Stimulated activated memory B cell treated with anti-CD40 and anti-IgM and Interleukin-4, amounts not matched to agents 10 μg/mL and 1 μg/mL and 100 μg/mL, for 72 hours (primary cell): ENCODE measurements at regions not wholly inside any gene's neighbourhood (a gene's known extent, or its start where the extent isn't known, plus 50 kb on each side); places are given as distances from the start of the nearest gene placed in this dataset.

Source experiments
- ATAC-seq: fragments of 150-1000 bp; cut with Tn5 transposase; 2 replicates; pipeline ENCODE4 v1.10.0; 2021
- H3K27ac Mint-ChIP-seq: one replicate; pipeline ENCODE4 v1.8.0; 2022; ENCODE audit warnings: mild to moderate bottlenecking, mixed read lengths
- H3K27me3 Mint-ChIP-seq: one replicate; pipeline ENCODE4 v1.8.0; 2022; ENCODE audit warnings: mixed read lengths
- H3K36me3 Mint-ChIP-seq: one replicate; pipeline ENCODE4 v1.8.0; 2022; ENCODE audit warnings: mixed read lengths
- H3K4me1 Mint-ChIP-seq: one replicate; pipeline ENCODE4 v1.8.0; 2022; ENCODE audit warnings: mixed read lengths
- H3K4me3 Mint-ChIP-seq: one replicate; pipeline ENCODE4 v1.8.0; 2022; ENCODE audit warnings: mild to moderate bottlenecking, moderate library complexity, mixed read lengths
- H3K9me3 Mint-ChIP-seq: one replicate; pipeline ENCODE4 v1.8.0; 2022; ENCODE audit warnings: mixed read lengths

- Mint-ChIP-seq H3K36me3 (no peaks in the 10 kb centered on the region), H3K27me3 (peaks cover 64% of the 10 kb centered on the region), H3K9me3 (no peaks in the 10 kb centered on the region), H3K4me3 (no peak overlapping the region), H3K4me1 (no peaks in the 10 kb centered on the region), H3K27ac (no peak overlapping the region)
- no peak for ATAC-seq
These were observed 153.5 kb upstream of the MLN start for GRCh38 chr6:33957131-33957891.

GRCh38 chr6:33956206-33956605, 152.4 kb upstream of the MLN start:
- H3K36me3 Mint-ChIP-seq = no peaks in the 10 kb centered on the region
- no peak for ATAC-seq
- H3K27ac Mint-ChIP-seq = no peak overlapping the region
- no peaks in the 10 kb centered on the region for H3K9me3 Mint-ChIP-seq
- H3K27me3 Mint-ChIP-seq = peaks cover 59% of the 10 kb centered on the region
- no peak overlapping the region for H3K4me3 Mint-ChIP-seq
- H3K4me1 Mint-ChIP-seq = no peaks in the 10 kb centered on the region

GRCh38 chr6:33955566-33955965, 151.8 kb upstream of the MLN start:
- Mint-ChIP-seq H3K4me3 (no peak overlapping the region), H3K27me3 (peaks cover 61% of the 10 kb centered on the region), H3K36me3 (no peaks in the 10 kb centered on the region), H3K27ac (no peak overlapping the region), H3K9me3 (no peaks in the 10 kb centered on the region), H3K4me1 (no peaks in the 10 kb centered on the region)
- ATAC-seq = no peak

DNA sequence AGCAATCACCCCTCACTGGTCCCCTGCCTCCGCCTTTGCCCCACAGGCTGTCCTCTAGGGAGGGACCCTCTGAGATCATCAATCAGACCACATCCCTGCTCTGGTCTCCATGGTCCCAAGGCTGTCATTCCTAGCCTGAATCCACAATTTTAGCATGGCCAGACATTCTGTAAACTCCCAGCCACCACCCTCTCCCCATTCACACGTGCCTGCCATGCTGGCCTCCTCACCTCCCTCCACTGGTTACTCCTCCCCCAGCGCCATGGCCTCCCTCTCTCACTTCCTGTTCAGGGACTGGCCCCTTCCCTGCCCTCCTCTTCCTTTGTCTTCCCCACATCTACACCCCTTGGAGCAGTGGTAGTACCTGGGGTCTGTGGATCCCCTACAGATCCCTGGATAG, 150.7 kb upstream of the MLN start:
- Mint-ChIP-seq H3K27me3 (peaks cover 72% of the 10 kb centered on the region), H3K36me3 (no peaks in the 10 kb centered on the region), H3K4me1 (no peaks in the 10 kb centered on the region), H3K4me3 (no peak overlapping the region), H3K9me3 (no peaks in the 10 kb centered on the region), H3K27ac (no peak overlapping the region)
- ATAC-seq = no peak

- peaks cover 74% of the 10 kb centered on the region for H3K27me3 Mint-ChIP-seq
- ATAC-seq = no peak
- H3K27ac Mint-ChIP-seq = no peak overlapping the region
- no peak overlapping the region for H3K4me3 Mint-ChIP-seq
- H3K36me3 Mint-ChIP-seq = no peaks in the 10 kb centered on the region
- H3K9me3 Mint-ChIP-seq = no peaks in the 10 kb centered on the region
- no peaks in the 10 kb centered on the region for H3K4me1 Mint-ChIP-seq
These were observed 149.4 kb upstream of the MLN start for GRCh38 chr6:33953171-33953570.

DNA sequence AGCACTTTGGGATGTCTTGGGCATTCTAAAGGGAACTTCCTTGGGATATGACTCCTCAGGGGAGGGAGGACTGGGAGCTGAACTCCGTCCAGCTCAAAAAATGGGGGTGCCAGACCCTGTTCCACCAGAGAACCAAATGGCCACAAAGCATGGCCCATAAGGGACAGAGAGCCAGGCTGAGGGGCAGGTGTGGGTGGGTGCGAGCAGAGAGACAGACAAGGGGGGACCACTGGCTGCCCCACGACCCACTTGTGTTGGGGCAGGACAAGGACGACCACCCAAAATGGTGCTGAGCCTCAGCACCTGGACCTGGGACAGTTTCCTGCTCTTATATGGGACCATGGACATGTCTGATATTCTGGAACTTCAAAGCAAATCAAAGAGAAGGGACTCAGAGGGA, 148.2 kb upstream of the MLN start:
- no peaks in the 10 kb centered on the region for H3K36me3 Mint-ChIP-seq
- ATAC-seq = no peak
- no peak overlapping the region for H3K4me3 Mint-ChIP-seq
- no peak overlapping the region for H3K27ac Mint-ChIP-seq
- no peaks in the 10 kb centered on the region for H3K9me3 Mint-ChIP-seq
- H3K27me3 Mint-ChIP-seq = peaks cover 64% of the 10 kb centered on the region
- H3K4me1 Mint-ChIP-seq = no peaks in the 10 kb centered on the region

- no peak for ATAC-seq
- no peaks in the 10 kb centered on the region for H3K4me1 Mint-ChIP-seq
- H3K27ac Mint-ChIP-seq = no peak overlapping the region
- no peaks in the 10 kb centered on the region for H3K36me3 Mint-ChIP-seq
- peaks cover 56% of the 10 kb centered on the region for H3K27me3 Mint-ChIP-seq
- no peak overlapping the region for H3K4me3 Mint-ChIP-seq
- no peaks in the 10 kb centered on the region for H3K9me3 Mint-ChIP-seq
These were observed 147.4 kb upstream of the MLN start for GRCh38 chr6:33950891-33951889.

DNA sequence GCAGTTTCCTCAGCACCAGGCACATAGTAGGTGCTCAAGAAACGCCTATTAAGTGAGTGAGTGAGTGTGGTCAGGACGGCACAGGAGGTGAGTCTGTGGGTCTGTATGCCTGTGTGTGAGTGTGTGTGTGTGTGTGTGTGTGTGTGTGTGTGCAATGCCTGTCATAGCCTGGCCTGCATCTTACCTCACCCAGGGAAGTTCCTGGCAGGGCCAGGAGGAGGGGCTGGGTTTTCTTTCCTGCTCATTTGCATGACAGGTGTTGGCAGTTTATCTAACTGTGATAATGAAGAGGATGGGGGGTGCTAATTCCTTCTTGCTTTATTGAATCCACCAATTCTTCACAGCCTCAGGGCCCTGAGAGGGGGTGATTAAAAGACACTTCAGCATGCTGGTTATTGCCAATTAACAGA, 146.7 kb upstream of the MLN start:
- H3K4me3 Mint-ChIP-seq = no peak overlapping the region
- no peaks in the 10 kb centered on the region for H3K4me1 Mint-ChIP-seq
- ATAC-seq = no peak
- no peak overlapping the region for H3K27ac Mint-ChIP-seq
- no peaks in the 10 kb centered on the region for H3K36me3 Mint-ChIP-seq
- peaks cover 49% of the 10 kb centered on the region for H3K27me3 Mint-ChIP-seq
- H3K9me3 Mint-ChIP-seq = no peaks in the 10 kb centered on the region

- H3K9me3 Mint-ChIP-seq = no peaks in the 10 kb centered on the region
- H3K4me1 Mint-ChIP-seq = no peaks in the 10 kb centered on the region
- no peak overlapping the region for H3K4me3 Mint-ChIP-seq
- no peak for ATAC-seq
- H3K36me3 Mint-ChIP-seq = no peaks in the 10 kb centered on the region
- no peak overlapping the region for H3K27ac Mint-ChIP-seq
- peaks cover 48% of the 10 kb centered on the region for H3K27me3 Mint-ChIP-seq
These were observed 146.2 kb upstream of the MLN start for GRCh38 chr6:33949877-33950435.

GRCh38 chr6:33949111-33949510, 145.3 kb upstream of the MLN start:
- H3K9me3 Mint-ChIP-seq = no peaks in the 10 kb centered on the region
- H3K36me3 Mint-ChIP-seq = no peaks in the 10 kb centered on the region
- no peak overlapping the region for H3K27ac Mint-ChIP-seq
- no peak overlapping the region for H3K4me3 Mint-ChIP-seq
- H3K27me3 Mint-ChIP-seq = peaks cover 49% of the 10 kb centered on the region
- no peaks in the 10 kb centered on the region for H3K4me1 Mint-ChIP-seq
- no peak for ATAC-seq

GRCh38 chr6:33947916-33948594, 144.3 kb upstream of the MLN start:
- H3K4me1 Mint-ChIP-seq = no peaks in the 10 kb centered on the region
- H3K36me3 Mint-ChIP-seq = no peaks in the 10 kb centered on the region
- H3K9me3 Mint-ChIP-seq = no peaks in the 10 kb centered on the region
- no peak overlapping the region for H3K27ac Mint-ChIP-seq
- peaks cover 40% of the 10 kb centered on the region for H3K27me3 Mint-ChIP-seq
- no peak for ATAC-seq
- no peak overlapping the region for H3K4me3 Mint-ChIP-seq

- H3K36me3 Mint-ChIP-seq = no peaks in the 10 kb centered on the region
- H3K27ac Mint-ChIP-seq = no peak overlapping the region
- no peaks in the 10 kb centered on the region for H3K9me3 Mint-ChIP-seq
- no peaks in the 10 kb centered on the region for H3K4me1 Mint-ChIP-seq
- H3K27me3 Mint-ChIP-seq = peaks cover 40% of the 10 kb centered on the region
- H3K4me3 Mint-ChIP-seq = no peak overlapping the region
- no peak for ATAC-seq
These were observed 143.2 kb upstream of the MLN start for GRCh38 chr6:33947047-33947446.

- Mint-ChIP-seq H3K27me3 (peaks cover 49% of the 10 kb centered on the region), H3K27ac (no peak overlapping the region), H3K9me3 (no peaks in the 10 kb centered on the region), H3K4me3 (no peak overlapping the region), H3K4me1 (no peaks in the 10 kb centered on the region), H3K36me3 (no peaks in the 10 kb centered on the region)
- no peak for ATAC-seq
These were observed 142.1 kb upstream of the MLN start for GRCh38 chr6:33945931-33946330.

- ATAC-seq = no peak
- Mint-ChIP-seq H3K27ac (no peak overlapping the region), H3K27me3 (peaks cover 50% of the 10 kb centered on the region)
These were observed 141.0 kb upstream of the MLN start for GRCh38 chr6:33944686-33945411.

More at GRCh38 chr6:33944686-33945411, 141.0 kb upstream of the MLN start:
- H3K36me3 Mint-ChIP-seq = no peaks in the 10 kb centered on the region
- no peaks in the 10 kb centered on the region for H3K4me1 Mint-ChIP-seq
- no peak overlapping the region for H3K4me3 Mint-ChIP-seq
- H3K9me3 Mint-ChIP-seq = no peaks in the 10 kb centered on the region
